IMR-90 (cell line): ENCODE measurements at regions not wholly inside any gene's neighbourhood (a gene's known extent, or its start where the extent isn't known, plus 50 kb on each side); places are given as distances from the start of the nearest gene placed in this dataset.

ENCODE experiments used
- CHD1 ChIP-seq: IDR thresholded peaks from 2 replicates; pipeline ENCODE4 v1.6.1; 2012; ENCODE audit warnings: low read depth, low read length, improper control_type of control experiment
- CTCF ChIP-seq: conservative IDR thresholded peaks from 2 replicates; pipeline ENCODE4 v1.5.1; 2012; ENCODE audit warnings: mild to moderate bottlenecking, low read depth, low read length, improper control_type of control experiment
- ELK1 ChIP-seq: fragments of 150-350 bp; IDR thresholded peaks from 2 replicates; pipeline ENCODE4 v1.6.1; 2016; ENCODE audit warnings: low read depth, mild to moderate bottlenecking, low read length, moderate library complexity, borderline replicate concordance
- POLR2A ChIP-seq: IDR thresholded peaks from 2 replicates; pipeline ENCODE4 v1.6.1; 2012; ENCODE audit warnings: mild to moderate bottlenecking, low read depth, low read length
- RAD21 ChIP-seq: IDR thresholded peaks from 2 replicates; pipeline ENCODE4 v1.6.1; 2012; ENCODE audit warnings: low read length, improper control_type of control experiment
- RCOR1 ChIP-seq: IDR thresholded peaks from 2 replicates; pipeline ENCODE4 v1.6.1; 2012; ENCODE audit warnings: mild to moderate bottlenecking, low read length, improper control_type of control experiment; ENCODE audit not compliant: insufficient replicate concordance
- RFX5 ChIP-seq: IDR thresholded peaks from 2 replicates; pipeline ENCODE4 v1.8.0; 2012; ENCODE audit warnings: low read depth, mild to moderate bottlenecking, low read length, moderate library complexity
- SMC3 ChIP-seq: fragments of 150-350 bp; IDR thresholded peaks from 2 replicates; pipeline ENCODE4 v1.6.1; 2016; ENCODE audit warnings: low read depth, mild to moderate bottlenecking, antibody characterized with exemption, low read length, moderate library complexity
- USF2 ChIP-seq: fragments of 150-350 bp; IDR thresholded peaks from 2 replicates; pipeline ENCODE4 v1.6.1; 2017; ENCODE audit warnings: mild to moderate bottlenecking, antibody characterized with exemption, low read length, low read depth

GRCh38 chr11:110929129-110929528 is 216.9 kb upstream of the ARHGAP20 start:
- no peak for TF ChIP-seq CTCF
- TF ChIP-seq RCOR1: no peak
- TF ChIP-seq RFX5: no peak
- no peak for TF ChIP-seq POLR2A
- TF ChIP-seq SMC3: no peak
- TF ChIP-seq ELK1: no peak
- no peak for TF ChIP-seq USF2
- no peak for TF ChIP-seq RAD21
- TF ChIP-seq CHD1: no peak
